ENCODE measurements at regions not wholly inside any gene's neighbourhood (a gene's known extent, or its start where the extent isn't known, plus 50 kb on each side); places are given as distances from the start of the nearest gene placed in this dataset.

GRCh38 chr4:12145106-12145505 lies 716.4 kb upstream of the HS3ST1 start:
- peaks cover 0 to 14% (median 0%) of the 10 kb centered on the region in 11 donors for H3K9me3 ChIP-seq
- intact Hi-C loops (cut with DNase I), result no loop called here
- no peak for ATAC-seq
- H3K27ac ChIP-seq, result no peak overlapping the region
- H3K27me3 ChIP-seq, result no peaks in the 10 kb centered on the region
- DNase-seq, result no peak
- WGBS, 2 donors, result 91% methylated on average over 2 of the region's 2 CpGs
- H3K4me1 ChIP-seq, result no peaks in the 10 kb centered on the region
- TF ChIP-seq CTCF (IDR thresholded peaks at IDR 0.05), result no peak
- no peak overlapping the region for H3K4me3 ChIP-seq
- no peaks in the 10 kb centered on the region for H3K36me3 ChIP-seq

GRCh38 chr4:12144051-12144450 lies 715.4 kb upstream of the HS3ST1 start:
- Histone ChIP-seq H3K27me3 (no peaks in the 10 kb centered on the region), H3K9me3 (peaks cover 0 to 9% (median 0%) of the 10 kb centered on the region in 11 donors), H3K36me3 (no peaks in the 10 kb centered on the region), H3K27ac (no peak overlapping the region), H3K4me3 (no peak overlapping the region), H3K4me1 (no peaks in the 10 kb centered on the region)
- no peak for DNase-seq
- TF ChIP-seq CTCF (IDR thresholded peaks at IDR 0.05), result no peak
- intact Hi-C loops (cut with DNase I), result no loop called here
- no peak for ATAC-seq
- WGBS, 2 donors, result 92% methylated on average over 2 of the region's 2 CpGs

- H3K36me3 ChIP-seq, result no peaks in the 10 kb centered on the region
- ATAC-seq (no peak), DNase-seq (no peak)
- no peak overlapping the region for H3K27ac ChIP-seq
- intact Hi-C loops (cut with DNase I), result no loop called here
- H3K27me3 ChIP-seq, result no peaks in the 10 kb centered on the region
- H3K4me3 ChIP-seq, result no peak overlapping the region
- TF ChIP-seq CTCF (IDR thresholded peaks at IDR 0.05), result no peak
- no peaks in the 10 kb centered on the region for H3K9me3 ChIP-seq
- H3K4me1 ChIP-seq, result no peaks in the 10 kb centered on the region
Observed at GRCh38 chr4:12140864-12141263, 712.2 kb upstream of the HS3ST1 start.

- Histone ChIP-seq H3K4me1 (no peaks in the 10 kb centered on the region), H3K27me3 (no peaks in the 10 kb centered on the region), H3K36me3 (no peaks in the 10 kb centered on the region), H3K27ac (no peak overlapping the region), H3K4me3 (no peak overlapping the region), H3K9me3 (peaks cover 0 to 7% (median 0%) of the 10 kb centered on the region in 11 donors)
- intact Hi-C loops (cut with DNase I), result no loop called here
- no peak for TF ChIP-seq CTCF (IDR thresholded peaks at IDR 0.05)
- 55 to 60% methylated on average over 3 of the region's 3 CpGs for WGBS, 2 donors
- DNase-seq, result no peak
- ATAC-seq, result no peak
Observed at GRCh38 chr4:12139296-12139695, 710.6 kb upstream of the HS3ST1 start.

- DNase-seq, result no peak
Observed at GRCh38 chr4:12138488-12138887, 709.8 kb upstream of the HS3ST1 start.

More at GRCh38 chr4:12138488-12138887, 709.8 kb upstream of the HS3ST1 start:
- no peak for TF ChIP-seq CTCF (IDR thresholded peaks at IDR 0.05)
- H3K27ac ChIP-seq, result no peak overlapping the region
- ATAC-seq, result no peak
- 82 to 89% methylated on average over 1 of the region's 1 CpG for WGBS, 2 donors
- no peaks in the 10 kb centered on the region for H3K27me3 ChIP-seq
- no peaks in the 10 kb centered on the region for H3K36me3 ChIP-seq
- no peak overlapping the region for H3K4me3 ChIP-seq
- no peaks in the 10 kb centered on the region for H3K4me1 ChIP-seq
- peaks cover 0 to 15% (median 6%) of the 10 kb centered on the region in 11 donors for H3K9me3 ChIP-seq
- intact Hi-C loops (cut with DNase I), result no loop called here
